IMR-90 (cell line): ENCODE measurements at regions not wholly inside any gene's neighbourhood (a gene's known extent, or its start where the extent isn't known, plus 50 kb on each side); places are given as distances from the start of the nearest gene placed in this dataset.

ENCODE experiments used
- ATAC-seq: fragments of 200-7000 bp; cut with Tn5 transposase; 2 replicates; pipeline ENCODE4 v1.9.1; 2020; ENCODE audit warnings: low read depth, mild to moderate bottlenecking, moderate library complexity
- BruUV-seq: library from RNA; stranded (reverse); fragments of 400-500 nt; replicated peaks from 2 replicates; lab custom pipeline; 2021; lab: Mats Ljungman, UMichigan
- CTCF ChIA-PET: fragments of 300-600 bp; formaldehyde crosslinking; extraction: SDS; loops from one replicate; lab custom pipeline; 2021; ENCODE audit warnings: antibody characterized with exemption; lab: Yijun Ruan, JAX
- POLR2A ChIA-PET: fragments of 300-600 bp; sonication (Branson Sonifier 250); formaldehyde crosslinking; loops from one replicate; lab custom pipeline; 2022; ENCODE audit warnings: antibody characterized with exemption; ENCODE audit not compliant: unreplicated experiment; lab: Charles Lee
- DNase-seq: peaks from one replicate; pipeline ENCODE4 v3.0.0; 2013
- H2AFZ ChIP-seq: replicated peaks from 2 replicates; pipeline ENCODE3; 2013; ENCODE audit warnings: low read length, mild to moderate bottlenecking; ENCODE audit not compliant: poor library complexity
- H2AK5ac ChIP-seq: 2 replicates; pipeline ENCODE4 v1.6.1; 2013; ENCODE audit warnings: low read depth, low read length, inconsistent platforms
- H2AK9ac ChIP-seq: replicated peaks from 2 replicates; pipeline ENCODE3; 2013; ENCODE audit warnings: mild to moderate bottlenecking, low read depth, low read length, moderate library complexity; ENCODE audit not compliant: poor library complexity
- H2BK120ac ChIP-seq: 2 replicates; pipeline ENCODE4 v1.6.1; 2013; ENCODE audit warnings: low read depth, low read length, inconsistent platforms
- H2BK15ac ChIP-seq: 3 replicates; pipeline ENCODE4 v1.6.1; 2013; ENCODE audit warnings: low read depth, low read length, inconsistent platforms
- H2BK20ac ChIP-seq: 2 replicates; pipeline ENCODE4 v1.6.1; 2013; ENCODE audit warnings: low read depth, mild to moderate bottlenecking, inconsistent platforms, low read length, moderate library complexity
- H2BK5ac ChIP-seq: 2 replicates; pipeline ENCODE4 v1.6.1; 2013; ENCODE audit warnings: mild to moderate bottlenecking, low read depth, low read length, inconsistent platforms; ENCODE audit not compliant: poor library complexity, severe bottlenecking
- H3K14ac ChIP-seq: replicated peaks from 2 replicates; pipeline ENCODE4 v1.6.1; 2013; ENCODE audit warnings: low read depth, low read length, inconsistent platforms
- H3K18ac ChIP-seq: 2 replicates; pipeline ENCODE4 v1.6.1; 2013; ENCODE audit warnings: low read depth, low read length, control low read depth
- H3K23ac ChIP-seq: 2 replicates; pipeline ENCODE4 v1.6.1; 2013; ENCODE audit warnings: low read depth, low read length, inconsistent platforms
- H3K27ac ChIP-seq: 2 replicates; pipeline ENCODE4 v1.5.1; 2013; ENCODE audit warnings: mild to moderate bottlenecking, control low read depth, low read length; ENCODE audit not compliant: insufficient read depth
- H3K27me3 ChIP-seq: 2 replicates; pipeline ENCODE4 v1.6.1; 2013; ENCODE audit warnings: low read length; ENCODE audit not compliant: control insufficient read depth, insufficient read depth
- H3K36me3 ChIP-seq: 2 replicates; pipeline ENCODE4 v1.6.1; 2013; ENCODE audit warnings: low read length, mixed read lengths; ENCODE audit not compliant: control insufficient read depth, insufficient read depth
- H3K4ac ChIP-seq: 2 replicates; pipeline ENCODE4 v1.6.1; 2013; ENCODE audit warnings: low read depth, low read length, inconsistent platforms
- H3K4me1 ChIP-seq: 2 replicates; pipeline ENCODE4 v1.6.1; 2013; ENCODE audit warnings: low read length, mixed read lengths; ENCODE audit not compliant: control insufficient read depth, insufficient read depth
- H3K4me2 ChIP-seq: 2 replicates; pipeline ENCODE4 v1.6.1; 2013; ENCODE audit warnings: low read depth, mild to moderate bottlenecking, control low read depth, low read length, moderate library complexity
- H3K4me3 ChIP-seq: 2 replicates; pipeline ENCODE4 v1.5.1; 2013; ENCODE audit warnings: low read depth, mild to moderate bottlenecking, control low read depth, low read length, moderate library complexity; ENCODE audit not compliant: insufficient read depth
- H3K56ac ChIP-seq: 2 replicates; pipeline ENCODE4 v1.6.1; 2013; ENCODE audit warnings: low read length, inconsistent platforms; ENCODE audit not compliant: insufficient read depth; ENCODE audit errors: extremely low read depth
- H3K79me1 ChIP-seq, 2 experiments: 2 replicates each; pipeline ENCODE4 v1.6.1; 2013; ENCODE audit warnings: low read length in 2 of 2, inconsistent platforms in 1 of 2, low read depth in 1 of 2
- H3K9ac ChIP-seq: 2 replicates; pipeline ENCODE4 v1.6.1; 2013; ENCODE audit warnings: low read depth, low read length, control low read depth
- H3K9me1 ChIP-seq: 2 replicates; pipeline ENCODE4 v1.6.1; 2013; ENCODE audit warnings: low read length, inconsistent platforms; ENCODE audit not compliant: insufficient read depth
- H3K9me3 ChIP-seq: 2 replicates; pipeline ENCODE4 v1.6.1; 2013; ENCODE audit warnings: low read length; ENCODE audit not compliant: control insufficient read depth, insufficient read depth
- H4K20me1 ChIP-seq: 2 replicates; pipeline ENCODE4 v1.6.1; 2013; ENCODE audit warnings: low read length, inconsistent platforms; ENCODE audit not compliant: insufficient read depth
- H4K5ac ChIP-seq: 2 replicates; pipeline ENCODE4 v1.6.1; 2013; ENCODE audit warnings: mild to moderate bottlenecking, low read depth, low read length, control low read depth
- H4K8ac ChIP-seq, 2 experiments: 2 replicates each; pipeline ENCODE4 v1.6.1; 2013; ENCODE audit warnings: low read depth in 2 of 2, low read length in 2 of 2, control low read depth in 1 of 2, inconsistent platforms in 1 of 2
- H4K91ac ChIP-seq: 2 replicates; pipeline ENCODE4 v1.6.1; 2013; ENCODE audit warnings: low read depth, low read length, inconsistent platforms; ENCODE audit not compliant: insufficient read depth
- BHLHE40 ChIP-seq: fragments of 150-350 bp; IDR thresholded peaks from 2 replicates; pipeline ENCODE4 v1.6.1; 2016; ENCODE audit warnings: mild to moderate bottlenecking, low read depth, low read length
- CEBPB ChIP-seq: IDR thresholded peaks from 2 replicates; pipeline ENCODE4 v1.6.1; 2012; ENCODE audit warnings: low read depth, low read length, improper control_type of control experiment
- CHD1 ChIP-seq: IDR thresholded peaks from 2 replicates; pipeline ENCODE4 v1.6.1; 2012; ENCODE audit warnings: low read depth, low read length, improper control_type of control experiment
- FOS ChIP-seq: fragments of 150-350 bp; IDR thresholded peaks from 2 replicates; pipeline ENCODE4 v1.6.1; 2016; ENCODE audit warnings: low read depth, low read length
- MAFK ChIP-seq: IDR thresholded peaks from 2 replicates; pipeline ENCODE4 v1.6.1; 2012; ENCODE audit warnings: low read depth, low read length, improper control_type of control experiment
- NFE2L2 ChIP-seq: fragments of 150-350 bp; IDR thresholded peaks from 2 replicates; pipeline ENCODE4 v1.6.1; 2016; ENCODE audit warnings: low read depth, mild to moderate bottlenecking, low read length
- POLR2A ChIP-seq: IDR thresholded peaks from 2 replicates; pipeline ENCODE4 v1.6.1; 2012; ENCODE audit warnings: mild to moderate bottlenecking, low read depth, low read length
- RAD21 ChIP-seq: IDR thresholded peaks from 2 replicates; pipeline ENCODE4 v1.6.1; 2012; ENCODE audit warnings: low read length, improper control_type of control experiment
- RFX5 ChIP-seq: IDR thresholded peaks from 2 replicates; pipeline ENCODE4 v1.8.0; 2012; ENCODE audit warnings: low read depth, mild to moderate bottlenecking, low read length, moderate library complexity
- SMC3 ChIP-seq: fragments of 150-350 bp; IDR thresholded peaks from 2 replicates; pipeline ENCODE4 v1.6.1; 2016; ENCODE audit warnings: low read depth, mild to moderate bottlenecking, antibody characterized with exemption, low read length, moderate library complexity
- WGBS, 2 experiments: methylation state at CpG; one replicate each; pipeline versions ENCODE4 v1.1.5 to v1.1.7; 2013; ENCODE audit warnings: missing lambda C conversion rate in 2 of 2; ENCODE audit not compliant: insufficient read length in 1 of 2; ENCODE audit errors: extremely low coverage in 2 of 2; 5-methylcytosine and 5-hydroxymethylcytosine counted together
- dilution Hi-C: fragments of 300-500 bp; cut with HindIII; formaldehyde crosslinking; loops from one replicate; pipeline ENCODE4 v1.14.3; 2018; ENCODE audit warnings: low sequenced_read_pairs; ENCODE audit not compliant: unreplicated experiment
- in situ Hi-C: fragments of 300-500 bp; cut with MboI; formaldehyde crosslinking; loops from 3 replicates; pipeline ENCODE4 v1.14.3; 2019; ENCODE audit warnings: low sequenced_read_pairs, inconsistent platforms, mixed read lengths
- intact Hi-C: fragments of 100-400 bp; cut with micrococcal nuclease; formaldehyde crosslinking; loops from 2 replicates; pipeline ENCODE4 v1.10.0; 2022
- TF ChIP-seq, protein P1 (sequence below): fragments of 150-350 bp; IDR thresholded peaks from 2 replicates; pipeline ENCODE4 v1.6.1; 2016; ENCODE audit warnings: low read depth, mild to moderate bottlenecking, low read length, moderate library complexity, borderline replicate concordance
- TF ChIP-seq, protein P2 (sequence below): fragments of 150-350 bp; IDR thresholded peaks from 2 replicates; pipeline ENCODE4 v1.6.1; 2017; ENCODE audit warnings: mild to moderate bottlenecking, antibody characterized with exemption, low read length, low read depth
- TF ChIP-seq, protein P3 (sequence below): conservative IDR thresholded peaks from 2 replicates; pipeline ENCODE4 v1.5.1; 2012; ENCODE audit warnings: mild to moderate bottlenecking, low read depth, low read length, improper control_type of control experiment

DNA sequence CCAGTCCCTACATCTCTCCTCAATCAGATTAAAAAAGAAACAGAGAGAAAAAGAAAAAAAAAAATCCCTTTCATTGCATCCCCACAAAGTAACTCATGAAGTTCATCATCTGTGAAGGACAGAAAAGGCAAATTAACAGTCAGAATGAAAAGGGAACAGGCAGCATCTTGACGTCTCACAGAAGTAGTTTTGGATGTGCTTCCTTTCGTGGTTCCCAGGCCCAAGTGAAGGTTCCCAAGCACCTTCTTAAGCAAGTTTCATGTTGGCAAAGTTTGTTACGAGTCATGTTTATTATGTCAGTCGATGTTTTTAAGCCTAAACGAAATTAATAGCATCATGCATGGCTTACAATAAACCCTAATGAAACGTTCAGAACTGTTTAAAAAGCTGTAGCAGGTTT, 475.2 kb downstream of the SETD4 start:
- no peaks in the 10 kb centered on the region for H3K36me3 ChIP-seq
- no peaks in the 10 kb centered on the region for H3K27me3 ChIP-seq
- no peak overlapping the region for H2AK9ac ChIP-seq
- ChIA-PET CTCF (no interaction called here), POLR2A (no interaction called here)
- H3K4me2 ChIP-seq: no peak overlapping the region
- H4K5ac ChIP-seq: no peak overlapping the region
- no peak overlapping the region for H3K4me3 ChIP-seq
- no peak overlapping the region for H2AFZ ChIP-seq
- H2BK20ac ChIP-seq: no peak overlapping the region
- TF ChIP-seq FOS: no peak
- TF ChIP-seq RFX5: no peak
- no peak for TF ChIP-seq CHD1
- TF ChIP-seq, protein P1, sequence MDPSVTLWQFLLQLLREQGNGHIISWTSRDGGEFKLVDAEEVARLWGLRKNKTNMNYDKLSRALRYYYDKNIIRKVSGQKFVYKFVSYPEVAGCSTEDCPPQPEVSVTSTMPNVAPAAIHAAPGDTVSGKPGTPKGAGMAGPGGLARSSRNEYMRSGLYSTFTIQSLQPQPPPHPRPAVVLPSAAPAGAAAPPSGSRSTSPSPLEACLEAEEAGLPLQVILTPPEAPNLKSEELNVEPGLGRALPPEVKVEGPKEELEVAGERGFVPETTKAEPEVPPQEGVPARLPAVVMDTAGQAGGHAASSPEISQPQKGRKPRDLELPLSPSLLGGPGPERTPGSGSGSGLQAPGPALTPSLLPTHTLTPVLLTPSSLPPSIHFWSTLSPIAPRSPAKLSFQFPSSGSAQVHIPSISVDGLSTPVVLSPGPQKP: no peak
- no peak for TF ChIP-seq POLR2A
- TF ChIP-seq CEBPB: no peak
- TF ChIP-seq RAD21: no peak
- no peak for TF ChIP-seq NFE2L2
- TF ChIP-seq SMC3: no peak
- TF ChIP-seq BHLHE40: no peak
- TF ChIP-seq, protein P2, sequence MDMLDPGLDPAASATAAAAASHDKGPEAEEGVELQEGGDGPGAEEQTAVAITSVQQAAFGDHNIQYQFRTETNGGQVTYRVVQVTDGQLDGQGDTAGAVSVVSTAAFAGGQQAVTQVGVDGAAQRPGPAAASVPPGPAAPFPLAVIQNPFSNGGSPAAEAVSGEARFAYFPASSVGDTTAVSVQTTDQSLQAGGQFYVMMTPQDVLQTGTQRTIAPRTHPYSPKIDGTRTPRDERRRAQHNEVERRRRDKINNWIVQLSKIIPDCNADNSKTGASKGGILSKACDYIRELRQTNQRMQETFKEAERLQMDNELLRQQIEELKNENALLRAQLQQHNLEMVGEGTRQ: no peak
- TF ChIP-seq, protein P3, sequence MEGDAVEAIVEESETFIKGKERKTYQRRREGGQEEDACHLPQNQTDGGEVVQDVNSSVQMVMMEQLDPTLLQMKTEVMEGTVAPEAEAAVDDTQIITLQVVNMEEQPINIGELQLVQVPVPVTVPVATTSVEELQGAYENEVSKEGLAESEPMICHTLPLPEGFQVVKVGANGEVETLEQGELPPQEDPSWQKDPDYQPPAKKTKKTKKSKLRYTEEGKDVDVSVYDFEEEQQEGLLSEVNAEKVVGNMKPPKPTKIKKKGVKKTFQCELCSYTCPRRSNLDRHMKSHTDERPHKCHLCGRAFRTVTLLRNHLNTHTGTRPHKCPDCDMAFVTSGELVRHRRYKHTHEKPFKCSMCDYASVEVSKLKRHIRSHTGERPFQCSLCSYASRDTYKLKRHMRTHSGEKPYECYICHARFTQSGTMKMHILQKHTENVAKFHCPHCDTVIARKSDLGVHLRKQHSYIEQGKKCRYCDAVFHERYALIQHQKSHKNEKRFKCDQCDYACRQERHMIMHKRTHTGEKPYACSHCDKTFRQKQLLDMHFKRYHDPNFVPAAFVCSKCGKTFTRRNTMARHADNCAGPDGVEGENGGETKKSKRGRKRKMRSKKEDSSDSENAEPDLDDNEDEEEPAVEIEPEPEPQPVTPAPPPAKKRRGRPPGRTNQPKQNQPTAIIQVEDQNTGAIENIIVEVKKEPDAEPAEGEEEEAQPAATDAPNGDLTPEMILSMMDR: no peak
- TF ChIP-seq MAFK: no peak
- DNase-seq (peak; percentile 37), ATAC-seq (no peak)
- 90% methylated on average over 2 of the region's 6 CpGs; no CpG with 5 or more reads in 1 of the 2 experiments for WGBS, 2 experiments
- dilution Hi-C loops (no loop called here), intact Hi-C loops (no loop called here), in situ Hi-C loops (no loop called here)
- no peaks in the 10 kb centered on the region for H3K9me3 ChIP-seq
- 0 out of 2 replicates have a peak, but pooled peaks cover 3% of the 10 kb centered on the region for H3K9me1 ChIP-seq
- no peak overlapping the region for H2BK120ac ChIP-seq
- H3K4me1 ChIP-seq: peaks cover 4% of the 10 kb centered on the region
- H4K20me1 ChIP-seq: no peaks in the 10 kb centered on the region
- BruUV-seq: no TSS peak
- no peak overlapping the region for H3K56ac ChIP-seq
- no peak overlapping the region for H2BK5ac ChIP-seq
- no peak overlapping the region for H3K9ac ChIP-seq
- H2BK15ac ChIP-seq: no peak overlapping the region
- no peak overlapping the region for H4K8ac ChIP-seq
- no peak overlapping the region for H3K23ac ChIP-seq
- H3K14ac ChIP-seq: peak overlapping the region; percentile 12; the same call in 1 of the 2 replicates
- H3K27ac ChIP-seq: no peak overlapping the region
- no peaks in the 10 kb centered on the region for H3K79me1 ChIP-seq
- H2AK5ac ChIP-seq: no peak overlapping the region
- H3K4ac ChIP-seq: peak overlapping the region; percentile 41; the same call in 1 of the 2 replicates
- H3K18ac ChIP-seq: peak overlapping the region; percentile 17; the same call in 1 of the 2 replicates
- H4K91ac ChIP-seq: no peak overlapping the region
